Activated CD4-positive, alpha-beta memory T cell treated with anti-CD3 and anti-CD28 coated beads, Interleukin-2, amount 10 ng/mL, durations not matched to agents 7 days and 5 days (primary cell): ENCODE measurements at regions not wholly inside any gene's neighbourhood (a gene's known extent, or its start where the extent isn't known, plus 50 kb on each side); places are given as distances from the start of the nearest gene placed in this dataset.
"Not testable (repeated sequence)": the region's sequence is repeated elsewhere in the genome, so short reads cannot be mapped to it uniquely, and the experiment has no call there.

Source experiments
- CTCF ChIA-PET: fragments of 350-600 bp; sonication (Branson Sonifier 250); formaldehyde crosslinking; loops from one replicate; lab custom pipeline; 2021; ENCODE audit warnings: antibody characterized with exemption, inconsistent platforms; lab: Charles Lee
- POLR2A ChIA-PET: fragments of 350-600 bp; sonication (Branson Sonifier 250); formaldehyde crosslinking; loops from one replicate; lab custom pipeline; 2021; ENCODE audit warnings: antibody characterized with exemption; lab: Charles Lee
- DNase-seq: peaks from one replicate; pipeline ENCODE4 v3.0.0-alpha.2; 2020
- H3K27ac Mint-ChIP-seq: one replicate; pipeline ENCODE4 v1.8.0; 2021; ENCODE audit warnings: mild to moderate bottlenecking, mixed read lengths
- H3K27me3 Mint-ChIP-seq: one replicate; pipeline ENCODE4 v1.8.0; 2021; ENCODE audit warnings: mixed read lengths
- H3K36me3 Mint-ChIP-seq: one replicate; pipeline ENCODE4 v1.8.0; 2021; ENCODE audit warnings: low read depth, mixed read lengths
- H3K4me1 Mint-ChIP-seq: one replicate; pipeline ENCODE4 v1.8.0; 2021; ENCODE audit warnings: mixed read lengths
- H3K4me3 Mint-ChIP-seq: one replicate; pipeline ENCODE4 v1.8.0; 2021; ENCODE audit warnings: mild to moderate bottlenecking, mixed read lengths
- H3K9me3 Mint-ChIP-seq: one replicate; pipeline ENCODE4 v1.8.0; 2021; ENCODE audit warnings: mixed read lengths

- DNase-seq, result no peak
- Mint-ChIP-seq H3K36me3 (no peaks in the 10 kb centered on the region), H3K27me3 (no peaks in the 10 kb centered on the region), H3K9me3 (peaks cover 6% of the 10 kb centered on the region), H3K4me1 (no peaks in the 10 kb centered on the region), H3K4me3 (no peak overlapping the region), H3K27ac (no peak overlapping the region)
- ChIA-PET CTCF (no interaction called here), POLR2A (no interaction called here)
Measured at GRCh38 chr18:33833842-33834241, 255.8 kb downstream of the ASXL3 start.

- H3K4me1 Mint-ChIP-seq, result no peaks in the 10 kb centered on the region
- no peak overlapping the region for H3K4me3 Mint-ChIP-seq
- H3K36me3 Mint-ChIP-seq, result no peaks in the 10 kb centered on the region
- ChIA-PET POLR2A (no interaction called here), CTCF (no interaction called here)
- peaks cover 6% of the 10 kb centered on the region for H3K9me3 Mint-ChIP-seq
- H3K27me3 Mint-ChIP-seq, result no peaks in the 10 kb centered on the region
- H3K27ac Mint-ChIP-seq, result no peak overlapping the region
- no peak for DNase-seq
Measured at GRCh38 chr18:33831424-33831823, 253.4 kb downstream of the ASXL3 start.

- POLR2A ChIA-PET, result no interaction called here
- peaks cover 6% of the 10 kb centered on the region for H3K9me3 Mint-ChIP-seq
- no peak for DNase-seq
- H3K36me3 Mint-ChIP-seq, result no peaks in the 10 kb centered on the region
- no peaks in the 10 kb centered on the region for H3K4me1 Mint-ChIP-seq
- no peaks in the 10 kb centered on the region for H3K27me3 Mint-ChIP-seq
- no peak overlapping the region for H3K27ac Mint-ChIP-seq
- no peak overlapping the region for H3K4me3 Mint-ChIP-seq
- CTCF ChIA-PET, result no interaction called here
Measured at GRCh38 chr18:33830213-33830612, 252.2 kb downstream of the ASXL3 start.

- POLR2A ChIA-PET, result no interaction called here
- Mint-ChIP-seq H3K27ac (no peak overlapping the region), H3K4me3 (no peak overlapping the region), H3K27me3 (no peaks in the 10 kb centered on the region), H3K4me1 (no peaks in the 10 kb centered on the region), H3K36me3 (no peaks in the 10 kb centered on the region), H3K9me3 (peaks cover 3% of the 10 kb centered on the region)
- DNase-seq, result no peak
- CTCF ChIA-PET, result no interaction called here
Measured at GRCh38 chr18:33828949-33829348, 250.9 kb downstream of the ASXL3 start.

- H3K36me3 Mint-ChIP-seq, result no peaks in the 10 kb centered on the region
- no peak overlapping the region for H3K27ac Mint-ChIP-seq
- H3K4me1 Mint-ChIP-seq, result no peaks in the 10 kb centered on the region
- no peaks in the 10 kb centered on the region for H3K27me3 Mint-ChIP-seq
- H3K9me3 Mint-ChIP-seq, result no peaks in the 10 kb centered on the region
- H3K4me3 Mint-ChIP-seq, result no peak overlapping the region
- DNase-seq, result no peak
- ChIA-PET CTCF (no interaction called here), POLR2A (no interaction called here)
Measured at GRCh38 chr18:33826151-33826550, 248.1 kb downstream of the ASXL3 start.

- DNase-seq, result no peak
- H3K36me3 Mint-ChIP-seq, result no peaks in the 10 kb centered on the region
- ChIA-PET POLR2A (no interaction called here), CTCF (no interaction called here)
- peaks cover 7% of the 10 kb centered on the region for H3K9me3 Mint-ChIP-seq
- H3K4me1 Mint-ChIP-seq, result no peaks in the 10 kb centered on the region
- no peaks in the 10 kb centered on the region for H3K27me3 Mint-ChIP-seq
- H3K4me3 Mint-ChIP-seq, result no peak overlapping the region
- H3K27ac Mint-ChIP-seq, result no peak overlapping the region
Measured at GRCh38 chr18:33821503-33821902, 243.5 kb downstream of the ASXL3 start.

GRCh38 chr18:33820517-33821371 lies 242.7 kb downstream of the ASXL3 start:
- DNase-seq, result no peak
- Mint-ChIP-seq H3K9me3 (peaks cover 10% of the 10 kb centered on the region), H3K27me3 (no peaks in the 10 kb centered on the region), H3K27ac (no peak overlapping the region), H3K36me3 (no peaks in the 10 kb centered on the region), H3K4me3 (no peak overlapping the region), H3K4me1 (no peaks in the 10 kb centered on the region)
- POLR2A ChIA-PET, result no interaction called here
- CTCF ChIA-PET, result no interaction called here

GRCh38 chr18:33819692-33820343 lies 241.8 kb downstream of the ASXL3 start:
- H3K4me3 Mint-ChIP-seq, DNase-seq, H3K27me3 Mint-ChIP-seq, H3K27ac Mint-ChIP-seq, H3K36me3 Mint-ChIP-seq, CTCF ChIA-PET, POLR2A ChIA-PET, H3K4me1 Mint-ChIP-seq: not testable (repeated sequence)
- H3K9me3 Mint-ChIP-seq, result peaks cover 10% of the 10 kb centered on the region

GRCh38 chr18:33818145-33818544 lies 240.1 kb downstream of the ASXL3 start:
- no peaks in the 10 kb centered on the region for H3K36me3 Mint-ChIP-seq
- CTCF ChIA-PET, result no interaction called here
- DNase-seq, result no peak
- H3K4me3 Mint-ChIP-seq, result no peak overlapping the region
- no peak overlapping the region for H3K27ac Mint-ChIP-seq
- H3K9me3 Mint-ChIP-seq, result peaks cover 10% of the 10 kb centered on the region
- POLR2A ChIA-PET, result no interaction called here
- no peaks in the 10 kb centered on the region for H3K27me3 Mint-ChIP-seq
- H3K4me1 Mint-ChIP-seq, result no peaks in the 10 kb centered on the region

- POLR2A ChIA-PET, result no interaction called here
- H3K27me3 Mint-ChIP-seq, result no peaks in the 10 kb centered on the region
Measured at GRCh38 chr18:33817096-33817495, 239.1 kb downstream of the ASXL3 start.

GRCh38 chr18:33814546-33814945 lies 236.5 kb downstream of the ASXL3 start:
- Mint-ChIP-seq H3K4me3 (no peak overlapping the region), H3K27me3 (no peaks in the 10 kb centered on the region), H3K36me3 (no peaks in the 10 kb centered on the region), H3K4me1 (no peaks in the 10 kb centered on the region), H3K9me3 (peaks cover 12% of the 10 kb centered on the region), H3K27ac (no peak overlapping the region)
- CTCF ChIA-PET, result no interaction called here
- POLR2A ChIA-PET, result no interaction called here
- no peak for DNase-seq

More at GRCh38 chr18:33817096-33817495, 239.1 kb downstream of the ASXL3 start:
- H3K27ac Mint-ChIP-seq, result no peak overlapping the region
- H3K9me3 Mint-ChIP-seq, result peaks cover 11% of the 10 kb centered on the region
- H3K4me1 Mint-ChIP-seq, result no peaks in the 10 kb centered on the region
- CTCF ChIA-PET, result no interaction called here
- H3K36me3 Mint-ChIP-seq, result no peaks in the 10 kb centered on the region
- no peak for DNase-seq
- no peak overlapping the region for H3K4me3 Mint-ChIP-seq

- no peaks in the 10 kb centered on the region for H3K36me3 Mint-ChIP-seq
- no peak for DNase-seq
- H3K4me3 Mint-ChIP-seq, result no peak overlapping the region
- ChIA-PET CTCF (no interaction called here), POLR2A (no interaction called here)
- H3K27ac Mint-ChIP-seq, result no peak overlapping the region
- no peaks in the 10 kb centered on the region for H3K27me3 Mint-ChIP-seq
- no peaks in the 10 kb centered on the region for H3K4me1 Mint-ChIP-seq
- peaks cover 9% of the 10 kb centered on the region for H3K9me3 Mint-ChIP-seq
Measured at GRCh38 chr18:33812186-33812585, 234.2 kb downstream of the ASXL3 start.

GRCh38 chr18:33805592-33805991 lies 227.6 kb downstream of the ASXL3 start:
- ChIA-PET CTCF (no interaction called here), POLR2A (no interaction called here)
- Mint-ChIP-seq H3K9me3 (peaks cover 3% of the 10 kb centered on the region), H3K4me1 (no peaks in the 10 kb centered on the region), H3K27ac (no peak overlapping the region), H3K36me3 (no peaks in the 10 kb centered on the region), H3K4me3 (no peak overlapping the region), H3K27me3 (no peaks in the 10 kb centered on the region)
- DNase-seq, result no peak

- DNase-seq, result no peak
- H3K4me3 Mint-ChIP-seq, result no peak overlapping the region
- no peaks in the 10 kb centered on the region for H3K27me3 Mint-ChIP-seq
- H3K36me3 Mint-ChIP-seq, result no peaks in the 10 kb centered on the region
- H3K9me3 Mint-ChIP-seq, result no peaks in the 10 kb centered on the region
- H3K4me1 Mint-ChIP-seq, result no peaks in the 10 kb centered on the region
- CTCF ChIA-PET, result no interaction called here
- no peak overlapping the region for H3K27ac Mint-ChIP-seq
- POLR2A ChIA-PET, result no interaction called here
Measured at GRCh38 chr18:33804258-33804657, 226.2 kb downstream of the ASXL3 start.
